GM12873 (cell line): ENCODE measurements at regions not wholly inside any gene's neighbourhood (a gene's known extent, or its start where the extent isn't known, plus 50 kb on each side); places are given as distances from the start of the nearest gene placed in this dataset.

Experiments
- TF ChIP-seq, protein P1 (sequence below): IDR thresholded peaks from 2 replicates; pipeline ENCODE4 v1.5.1; 2012; ENCODE audit warnings: low read depth, mild to moderate bottlenecking, moderate library complexity, low read length, control low read depth; ENCODE audit not compliant: insufficient read depth; ENCODE audit errors: missing control alignments

DNA sequence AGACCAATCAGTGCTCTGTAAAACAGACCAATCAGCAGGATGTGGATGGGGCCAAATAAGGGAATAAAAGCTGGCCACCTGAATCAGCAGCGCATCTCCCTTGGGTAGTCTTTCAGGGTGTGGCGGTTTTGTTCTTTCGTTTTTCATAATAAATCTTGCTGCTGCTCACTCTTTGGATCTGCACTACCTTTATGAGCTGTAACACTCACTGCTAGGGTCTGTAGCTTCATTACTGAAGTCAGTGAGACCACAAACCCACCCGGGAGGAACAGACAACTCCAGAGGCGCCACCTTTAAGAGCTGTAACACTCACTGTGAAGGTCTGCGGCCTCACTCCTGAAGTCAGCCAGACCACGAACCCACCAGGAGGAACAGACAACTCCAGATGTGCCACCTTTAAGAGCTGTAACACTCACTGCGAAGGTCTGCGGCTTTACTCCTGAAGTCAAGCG, 175.5 kb upstream of the PDGFD start:
- TF ChIP-seq, protein P1, sequence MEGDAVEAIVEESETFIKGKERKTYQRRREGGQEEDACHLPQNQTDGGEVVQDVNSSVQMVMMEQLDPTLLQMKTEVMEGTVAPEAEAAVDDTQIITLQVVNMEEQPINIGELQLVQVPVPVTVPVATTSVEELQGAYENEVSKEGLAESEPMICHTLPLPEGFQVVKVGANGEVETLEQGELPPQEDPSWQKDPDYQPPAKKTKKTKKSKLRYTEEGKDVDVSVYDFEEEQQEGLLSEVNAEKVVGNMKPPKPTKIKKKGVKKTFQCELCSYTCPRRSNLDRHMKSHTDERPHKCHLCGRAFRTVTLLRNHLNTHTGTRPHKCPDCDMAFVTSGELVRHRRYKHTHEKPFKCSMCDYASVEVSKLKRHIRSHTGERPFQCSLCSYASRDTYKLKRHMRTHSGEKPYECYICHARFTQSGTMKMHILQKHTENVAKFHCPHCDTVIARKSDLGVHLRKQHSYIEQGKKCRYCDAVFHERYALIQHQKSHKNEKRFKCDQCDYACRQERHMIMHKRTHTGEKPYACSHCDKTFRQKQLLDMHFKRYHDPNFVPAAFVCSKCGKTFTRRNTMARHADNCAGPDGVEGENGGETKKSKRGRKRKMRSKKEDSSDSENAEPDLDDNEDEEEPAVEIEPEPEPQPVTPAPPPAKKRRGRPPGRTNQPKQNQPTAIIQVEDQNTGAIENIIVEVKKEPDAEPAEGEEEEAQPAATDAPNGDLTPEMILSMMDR = no peak

DNA sequence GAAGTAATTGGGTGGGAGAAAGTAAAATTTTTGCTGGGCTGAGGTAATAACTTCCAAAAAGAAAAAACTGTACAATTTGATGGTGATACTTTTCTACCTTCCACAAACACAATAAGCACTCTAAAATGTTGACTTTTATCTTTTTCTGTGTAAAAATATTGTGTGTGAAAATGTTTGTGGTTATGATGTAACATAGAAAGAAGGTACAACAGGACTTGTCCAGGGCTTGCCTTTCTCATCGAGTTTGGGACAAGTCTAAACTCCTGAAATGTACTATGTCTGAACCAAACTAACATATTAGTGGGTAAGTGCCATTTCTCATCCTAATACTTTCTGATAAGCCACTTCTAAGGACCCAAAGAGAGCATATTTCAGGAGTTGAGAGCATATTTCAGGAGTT, 174.2 kb upstream of the PDGFD start:
- TF ChIP-seq, protein P1 = no peak

DNA sequence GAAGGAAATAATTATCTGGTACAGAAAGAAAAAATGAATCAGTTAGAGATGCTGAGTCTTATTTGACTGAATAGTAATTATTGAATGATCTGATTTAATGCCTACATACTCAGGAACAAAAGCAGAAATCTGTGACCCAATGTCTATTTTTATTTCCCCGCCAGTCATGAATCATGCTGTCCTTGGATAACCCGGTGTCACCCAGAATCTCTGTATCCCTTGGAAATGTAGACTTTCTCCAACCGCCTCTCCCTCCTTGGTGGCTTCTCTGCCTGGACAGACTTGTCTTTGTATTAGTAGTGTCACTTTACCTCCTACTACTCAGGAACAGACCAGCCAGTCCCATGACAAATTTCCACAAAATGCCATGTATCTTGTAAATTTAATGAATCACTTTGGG, 173.3 kb upstream of the PDGFD start:
- TF ChIP-seq, protein P1 = no peak

DNA sequence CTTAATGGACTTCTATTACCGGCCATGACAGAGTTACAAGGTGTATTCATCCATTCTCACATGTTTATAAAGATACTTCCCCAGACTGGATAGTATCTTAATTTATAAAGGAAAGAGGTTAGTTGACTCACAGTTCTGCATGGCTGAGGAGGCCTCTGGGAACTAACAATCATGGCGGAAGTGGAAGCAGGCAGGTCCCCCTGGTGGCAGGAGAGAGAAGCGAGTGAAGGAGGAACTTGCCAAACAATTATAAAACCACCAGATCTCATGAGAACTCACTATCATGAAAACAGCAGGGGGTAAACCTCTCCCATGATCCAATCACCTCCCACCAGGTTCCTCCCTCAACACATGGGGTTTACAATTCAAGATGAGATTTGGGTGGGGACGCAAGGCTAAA, 170.0 kb upstream of the PDGFD start:
- TF ChIP-seq, protein P1 = peak; percentile 57

DNA sequence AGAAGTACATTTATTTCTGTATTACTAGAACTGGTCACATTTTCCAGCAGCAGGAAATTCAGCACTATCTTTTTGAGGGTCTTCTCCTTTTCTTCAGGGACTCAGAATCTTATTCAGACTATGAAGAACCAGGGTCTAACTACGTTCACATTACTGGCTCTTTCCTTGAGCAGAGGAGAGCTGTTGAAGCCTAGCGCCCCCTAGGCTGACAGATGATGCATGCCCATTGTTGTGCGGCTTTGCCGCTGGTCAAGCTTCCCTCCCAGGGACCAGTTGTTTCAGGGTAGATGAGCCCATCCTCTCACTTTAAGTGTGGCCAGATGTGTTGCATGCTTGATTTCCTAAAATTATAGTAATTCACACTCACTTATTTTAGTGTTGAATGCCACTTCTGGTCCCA, 168.2 kb upstream of the PDGFD start:
- TF ChIP-seq, protein P1 = peak; percentile 59

DNA sequence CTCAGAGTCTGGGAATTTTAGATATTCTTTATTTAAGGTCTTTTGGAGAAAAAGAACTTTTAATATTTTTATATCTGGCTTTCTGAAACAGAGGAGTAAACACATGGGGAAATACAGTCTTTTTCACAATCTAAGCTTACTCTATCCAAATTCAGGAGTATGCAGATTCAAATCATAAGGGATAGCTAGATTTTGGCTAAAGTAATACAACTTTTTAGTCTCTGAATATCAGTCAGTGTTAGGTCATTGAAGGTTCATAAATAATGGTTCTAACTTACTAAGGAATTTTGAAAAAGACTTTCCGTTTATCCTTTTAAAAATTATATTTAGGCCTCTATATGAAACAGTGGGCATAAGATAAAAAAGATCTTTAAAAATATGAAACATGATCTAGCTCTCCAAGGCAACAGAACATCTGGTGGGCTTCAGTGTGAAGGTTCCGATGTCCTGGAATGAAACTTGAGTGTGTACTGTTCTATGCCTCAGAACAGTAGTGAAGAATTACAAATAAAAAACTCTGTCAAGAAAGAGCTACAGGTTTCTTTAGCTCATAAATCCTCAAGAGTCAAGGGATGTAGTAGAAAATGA, 165.2 kb upstream of the PDGFD start:
- TF ChIP-seq, protein P1 = no peak

DNA sequence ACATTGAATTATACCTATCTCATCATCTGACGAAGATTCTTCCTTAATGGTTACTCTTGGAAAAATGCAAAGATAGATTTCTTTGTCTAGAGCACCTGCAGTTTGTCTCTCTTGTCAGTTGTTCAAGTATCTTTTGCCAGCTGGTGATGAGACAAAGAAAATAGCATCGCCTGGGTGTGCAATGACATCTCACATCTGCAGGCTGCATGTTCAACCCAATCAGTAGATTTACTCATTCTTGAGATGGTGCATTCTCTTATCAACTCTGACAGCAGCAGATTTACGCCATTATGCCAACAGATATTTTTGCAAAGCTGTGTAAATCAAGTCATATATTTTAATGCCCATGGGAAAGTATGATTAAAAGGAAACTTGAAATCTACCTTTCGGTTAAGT, 164.6 kb upstream of the PDGFD start:
- TF ChIP-seq, protein P1 = no peak
